ENCODE measurements at regions not wholly inside any gene's neighbourhood (a gene's known extent, or its start where the extent isn't known, plus 50 kb on each side); places are given as distances from the start of the nearest gene placed in this dataset.

DNA sequence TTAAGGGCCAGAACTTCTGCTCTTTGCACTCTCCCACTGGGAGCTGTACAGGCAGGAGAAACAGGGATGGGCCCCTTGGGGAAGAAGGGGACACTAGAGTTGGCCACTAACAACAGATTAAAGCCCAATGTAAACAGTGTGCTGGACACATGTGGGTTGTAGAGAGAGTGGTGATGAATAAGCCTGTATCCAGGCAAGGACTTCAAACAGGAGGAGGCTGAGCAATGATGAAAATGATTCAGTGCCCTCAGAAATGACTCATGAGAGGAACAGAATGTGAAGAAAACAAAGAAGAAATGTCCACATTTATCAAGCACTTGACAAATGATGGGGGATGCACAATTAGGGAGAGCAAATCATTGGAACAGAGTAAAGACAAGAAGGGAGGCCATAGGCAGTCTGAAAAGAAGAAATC is 242.3 kb downstream of the TBX18 start:
- Histone ChIP-seq H3K4me1 (ENCODE audit: insufficient read depth, low read length) (peaks cover 9% of the 10 kb centered on the region), H3K9ac (ENCODE audit: low read depth, low read length) (no peak overlapping the region), H3K36me3 (ENCODE audit: insufficient read depth, low read length) (no peaks in the 10 kb centered on the region), H3K9me3 (ENCODE audit: control insufficient read depth, insufficient read depth, low read length) (no peaks in the 10 kb centered on the region)

DNA sequence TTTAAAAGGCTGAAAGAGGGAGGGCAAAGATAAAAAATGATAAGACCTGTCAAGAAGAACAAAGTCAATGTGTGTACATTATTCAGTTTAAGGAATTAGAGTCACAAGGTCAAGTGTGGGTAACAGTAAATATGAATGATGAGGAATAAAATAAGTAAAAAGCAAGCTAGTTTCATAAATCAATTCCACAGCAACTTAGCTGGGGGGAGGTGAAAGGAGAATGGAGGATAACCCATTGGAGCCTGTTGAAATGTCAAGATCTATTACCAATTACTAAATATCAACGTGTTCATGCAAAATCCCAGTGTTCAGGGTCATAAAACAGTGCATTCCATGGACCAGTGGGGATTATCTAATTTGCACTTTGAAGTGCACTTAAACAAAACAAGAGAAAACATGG is 242.9 kb downstream of the TBX18 start:
- Histone ChIP-seq H3K4me1 (ENCODE audit: insufficient read depth, low read length) (peaks cover 9% of the 10 kb centered on the region), H3K36me3 (ENCODE audit: insufficient read depth, low read length) (no peaks in the 10 kb centered on the region), H3K9ac (ENCODE audit: low read depth, low read length) (no peak overlapping the region), H3K9me3 (ENCODE audit: control insufficient read depth, insufficient read depth, low read length) (no peaks in the 10 kb centered on the region)

DNA sequence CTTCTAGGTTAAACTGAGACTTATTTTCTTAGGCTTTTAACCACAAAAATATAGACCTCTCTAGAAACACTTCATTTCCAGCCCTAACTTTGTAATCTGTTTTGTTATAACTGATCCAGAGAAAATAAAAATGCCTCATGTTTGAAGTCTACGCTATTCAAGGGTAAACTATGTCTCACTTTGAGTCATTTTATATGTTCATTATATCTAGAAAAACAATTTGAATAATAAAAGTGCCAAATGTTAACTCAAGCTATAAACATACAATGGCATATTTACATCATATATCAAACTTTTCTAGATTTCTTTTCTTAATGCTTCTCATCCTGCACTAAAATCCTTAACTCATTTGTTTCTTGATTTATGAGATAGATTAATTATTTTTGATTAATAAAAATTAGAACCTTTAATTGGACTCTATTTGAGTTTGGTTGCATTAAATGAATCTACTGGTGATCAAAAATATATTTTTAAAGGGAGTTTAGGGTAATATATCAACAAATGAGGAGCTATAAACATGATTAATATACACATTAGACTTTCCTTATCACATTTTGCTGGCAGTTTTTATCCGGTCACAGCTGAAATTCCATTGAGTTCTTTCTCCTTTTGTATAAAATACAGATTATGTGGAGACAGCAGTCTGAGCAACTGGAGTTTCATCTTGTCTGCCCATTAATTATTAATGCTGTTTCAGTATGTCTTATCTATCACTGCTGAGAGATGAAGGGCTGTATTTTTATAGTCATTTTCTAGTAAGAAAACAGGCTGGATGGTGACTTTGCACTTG is 246.5 kb downstream of the TBX18 start:
- H3K4me1 ChIP-seq (ENCODE audit: insufficient read depth, low read length): peaks cover 9% of the 10 kb centered on the region
- no peak overlapping the region for H3K9ac ChIP-seq (ENCODE audit: low read depth, low read length)
- no peaks in the 10 kb centered on the region for H3K9me3 ChIP-seq (ENCODE audit: control insufficient read depth, insufficient read depth, low read length)
- H3K36me3 ChIP-seq (ENCODE audit: insufficient read depth, low read length): no peaks in the 10 kb centered on the region

DNA sequence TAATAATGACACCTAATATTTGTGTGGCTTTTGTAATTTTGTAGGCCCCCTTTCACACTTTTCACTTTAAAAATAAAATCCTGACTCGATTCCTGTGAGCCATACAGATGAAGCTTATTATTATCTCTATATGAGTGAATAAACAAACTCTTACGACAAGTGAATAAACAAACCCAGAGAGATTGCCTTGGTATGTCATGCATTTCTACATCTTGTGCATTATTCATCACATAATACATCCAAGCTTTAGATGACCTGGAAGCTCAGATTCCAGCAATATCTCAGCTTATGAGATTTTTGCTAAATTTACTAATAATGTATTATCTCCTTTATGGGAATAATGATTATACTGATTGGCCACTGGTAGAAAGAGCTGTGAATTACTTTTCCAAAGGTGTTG is 248.2 kb downstream of the TBX18 start:
- no peaks in the 10 kb centered on the region for H3K36me3 ChIP-seq (ENCODE audit: insufficient read depth, low read length)
- no peak overlapping the region for H3K9ac ChIP-seq (ENCODE audit: low read depth, low read length)
- H3K9me3 ChIP-seq (ENCODE audit: control insufficient read depth, insufficient read depth, low read length): no peaks in the 10 kb centered on the region
- peaks cover 9% of the 10 kb centered on the region for H3K4me1 ChIP-seq (ENCODE audit: insufficient read depth, low read length)

DNA sequence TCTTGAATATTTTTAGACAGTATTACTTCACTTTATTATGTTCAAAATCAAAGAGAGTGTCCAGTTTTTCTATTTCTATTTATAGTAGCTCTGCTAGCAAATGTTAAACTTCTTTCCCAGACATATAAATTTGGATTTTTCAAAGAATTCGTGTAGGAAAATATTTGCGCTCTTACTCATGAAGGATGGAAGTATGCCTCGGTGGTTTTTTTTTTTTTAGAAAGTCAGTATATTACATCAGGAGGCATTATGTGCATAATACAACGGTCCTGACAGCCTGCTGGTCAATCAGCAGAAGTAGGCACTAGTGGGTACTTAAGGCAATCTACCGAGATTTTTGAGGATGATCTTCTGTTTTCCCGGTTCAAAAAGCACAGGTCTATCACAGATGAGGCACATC is 249.3 kb downstream of the TBX18 start:
- no peak overlapping the region for H3K9ac ChIP-seq (ENCODE audit: low read depth, low read length)
- H3K4me1 ChIP-seq (ENCODE audit: insufficient read depth, low read length): peaks cover 8% of the 10 kb centered on the region
- no peaks in the 10 kb centered on the region for H3K9me3 ChIP-seq (ENCODE audit: control insufficient read depth, insufficient read depth, low read length)
- no peaks in the 10 kb centered on the region for H3K36me3 ChIP-seq (ENCODE audit: insufficient read depth, low read length)

DNA sequence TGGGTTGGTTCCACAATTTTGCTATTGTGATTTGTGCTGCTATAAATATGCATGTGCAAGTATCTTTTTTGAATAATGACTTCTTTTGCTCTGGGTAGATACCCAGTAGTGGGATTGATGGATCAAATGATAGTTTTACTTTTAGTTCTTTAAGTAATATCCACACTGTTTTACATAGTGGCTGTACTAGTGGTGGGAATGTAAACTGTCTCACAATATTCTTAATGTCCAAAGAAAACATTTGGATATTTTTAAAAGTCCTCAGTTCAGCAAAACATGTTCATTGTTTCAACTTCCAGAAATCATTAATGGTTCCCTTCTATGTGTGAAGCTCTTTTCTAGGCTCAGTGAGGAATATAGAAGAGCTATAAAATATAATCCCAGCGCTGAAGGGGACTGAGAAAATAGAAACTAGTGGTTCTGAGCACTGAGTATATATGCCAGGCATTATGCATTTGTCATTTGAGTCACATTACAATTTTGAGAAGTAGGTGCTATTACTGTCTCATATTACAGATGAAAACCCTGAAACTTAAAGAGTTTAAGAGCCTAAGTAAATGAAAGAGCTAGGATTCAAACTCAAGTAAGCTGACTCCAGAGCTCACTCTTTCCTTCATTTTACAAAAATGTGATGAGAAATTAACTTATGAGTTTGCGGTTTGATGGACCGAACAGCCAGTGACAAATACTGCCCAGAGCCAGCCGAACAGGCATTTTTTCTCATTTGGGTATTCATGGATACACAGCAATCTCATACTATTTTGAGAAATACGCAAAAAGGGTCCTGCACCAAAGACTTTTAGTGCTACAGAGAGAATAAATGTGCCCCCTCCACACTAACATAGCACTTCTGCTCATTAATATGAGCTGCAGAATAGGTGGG is 250.1 kb downstream of the TBX18 start:
- H3K9ac ChIP-seq (ENCODE audit: low read depth, low read length): no peak overlapping the region
- H3K36me3 ChIP-seq (ENCODE audit: insufficient read depth, low read length): no peaks in the 10 kb centered on the region
- peaks cover under 1% of the 10 kb centered on the region for H3K4me1 ChIP-seq (ENCODE audit: insufficient read depth, low read length)
- no peaks in the 10 kb centered on the region for H3K9me3 ChIP-seq (ENCODE audit: control insufficient read depth, insufficient read depth, low read length)

DNA sequence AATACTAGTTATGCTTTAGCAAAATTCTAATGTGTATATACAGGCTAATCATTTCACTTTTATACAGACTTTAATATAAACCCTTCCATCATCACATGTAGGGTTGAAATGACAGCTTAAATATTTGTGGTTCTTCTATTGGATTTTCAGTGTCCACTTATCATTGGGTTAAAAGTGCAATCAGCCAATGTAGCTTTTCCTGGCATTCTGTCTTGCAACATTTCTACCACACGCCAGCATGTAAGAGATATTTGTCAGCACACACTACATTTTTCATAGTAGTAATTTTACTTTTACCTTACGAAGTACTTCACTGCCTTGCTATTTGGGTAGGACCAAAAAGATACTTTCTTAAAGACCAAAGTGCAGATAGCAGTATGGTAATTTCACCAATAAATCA is 252.0 kb downstream of the TBX18 start:
- H3K4me1 ChIP-seq (ENCODE audit: insufficient read depth, low read length): no peaks in the 10 kb centered on the region
- H3K9ac ChIP-seq (ENCODE audit: low read depth, low read length): no peak overlapping the region
- no peaks in the 10 kb centered on the region for H3K9me3 ChIP-seq (ENCODE audit: control insufficient read depth, insufficient read depth, low read length)
- no peaks in the 10 kb centered on the region for H3K36me3 ChIP-seq (ENCODE audit: insufficient read depth, low read length)

DNA sequence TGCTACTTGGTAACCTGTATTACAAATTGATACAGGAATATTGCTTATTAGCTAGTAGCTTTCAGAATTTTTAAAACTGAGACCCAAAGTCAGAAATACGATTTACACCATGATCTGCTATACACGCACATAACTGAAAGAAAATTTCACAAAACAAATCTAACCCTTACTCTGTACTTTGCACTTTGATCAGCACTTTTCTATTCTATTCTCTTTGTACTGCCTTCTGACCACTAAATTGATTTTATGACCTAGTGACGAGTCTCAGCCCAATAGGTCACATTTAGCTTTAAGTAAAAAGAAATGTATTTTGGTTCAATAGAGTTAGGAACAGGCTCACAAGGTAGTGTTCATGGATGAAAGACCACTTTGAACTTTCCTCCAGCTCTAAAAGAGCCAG is 252.5 kb downstream of the TBX18 start:
- H3K4me1 ChIP-seq (ENCODE audit: insufficient read depth, low read length): no peaks in the 10 kb centered on the region
- no peak overlapping the region for H3K9ac ChIP-seq (ENCODE audit: low read depth, low read length)
- H3K9me3 ChIP-seq (ENCODE audit: control insufficient read depth, insufficient read depth, low read length): no peaks in the 10 kb centered on the region
- H3K36me3 ChIP-seq (ENCODE audit: insufficient read depth, low read length): no peaks in the 10 kb centered on the region

DNA sequence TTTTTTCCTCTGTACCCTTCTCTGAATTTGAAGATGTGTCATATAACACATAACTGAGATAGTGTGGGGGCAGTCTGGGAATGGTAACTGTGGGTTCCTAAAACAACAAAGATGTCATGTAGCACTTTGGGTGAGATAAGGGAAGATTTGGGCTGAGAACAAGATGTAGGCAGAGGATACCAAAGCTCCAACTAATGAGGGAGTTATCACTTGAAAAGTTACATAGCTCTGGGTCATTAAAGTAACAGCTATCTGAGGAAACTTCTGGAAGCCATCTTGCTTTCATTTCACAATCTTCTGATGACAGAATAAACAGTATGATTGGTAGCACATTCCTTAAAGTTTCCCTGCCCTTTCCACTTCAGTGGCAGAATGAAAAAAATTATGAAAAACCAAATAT is 255.4 kb downstream of the TBX18 start:
- Histone ChIP-seq H3K9ac (ENCODE audit: low read depth, low read length) (no peak overlapping the region), H3K4me1 (ENCODE audit: insufficient read depth, low read length) (no peaks in the 10 kb centered on the region), H3K9me3 (ENCODE audit: control insufficient read depth, insufficient read depth, low read length) (no peaks in the 10 kb centered on the region), H3K36me3 (ENCODE audit: insufficient read depth, low read length) (no peaks in the 10 kb centered on the region)

DNA sequence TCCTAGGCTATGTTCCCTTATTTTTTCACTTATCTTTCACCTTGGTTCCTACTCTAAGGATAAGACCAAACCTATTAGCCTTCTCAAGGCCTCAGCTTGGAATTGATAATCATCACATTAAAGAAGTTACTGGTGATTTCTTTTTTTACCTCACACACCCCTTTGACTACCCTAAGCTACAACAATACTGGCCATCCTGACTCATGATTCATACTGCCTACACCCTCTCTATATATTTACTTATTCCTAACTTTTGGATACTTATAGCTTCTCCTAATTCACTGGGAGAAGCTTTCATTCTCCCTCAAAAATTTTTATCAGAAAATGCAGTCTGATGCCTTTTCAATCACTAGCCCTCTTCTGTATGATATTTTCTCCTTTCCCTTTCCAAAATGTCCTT is 256.1 kb downstream of the TBX18 start:
- no peaks in the 10 kb centered on the region for H3K4me1 ChIP-seq (ENCODE audit: insufficient read depth, low read length)
- H3K9ac ChIP-seq (ENCODE audit: low read depth, low read length): no peak overlapping the region
- H3K36me3 ChIP-seq (ENCODE audit: insufficient read depth, low read length): no peaks in the 10 kb centered on the region
- H3K9me3 ChIP-seq (ENCODE audit: control insufficient read depth, insufficient read depth, low read length): no peaks in the 10 kb centered on the region

DNA sequence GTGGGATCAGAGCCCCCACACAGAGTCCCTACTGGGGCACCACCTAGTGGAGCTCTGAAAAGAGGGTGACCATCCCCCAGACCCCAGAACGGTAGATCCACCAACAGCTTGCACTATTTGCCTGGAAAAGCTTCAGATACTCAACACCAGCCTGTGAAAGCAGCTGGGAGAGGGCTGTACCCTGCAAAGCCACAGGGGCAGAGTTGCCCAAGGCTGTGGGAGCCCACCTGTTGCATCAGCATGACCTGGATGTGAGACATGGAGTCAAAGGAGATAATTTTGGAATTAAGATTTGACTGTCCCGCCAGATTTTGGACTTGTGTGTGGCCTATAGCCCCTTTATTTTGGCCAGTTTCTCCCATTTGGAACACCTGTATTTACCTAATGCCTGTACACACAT is 260.4 kb downstream of the TBX18 start:
- Histone ChIP-seq H3K9me3 (ENCODE audit: control insufficient read depth, insufficient read depth, low read length) (no peaks in the 10 kb centered on the region), H3K36me3 (ENCODE audit: insufficient read depth, low read length) (no peaks in the 10 kb centered on the region), H3K4me1 (ENCODE audit: insufficient read depth, low read length) (no peaks in the 10 kb centered on the region), H3K9ac (ENCODE audit: low read depth, low read length) (no peak overlapping the region)

DNA sequence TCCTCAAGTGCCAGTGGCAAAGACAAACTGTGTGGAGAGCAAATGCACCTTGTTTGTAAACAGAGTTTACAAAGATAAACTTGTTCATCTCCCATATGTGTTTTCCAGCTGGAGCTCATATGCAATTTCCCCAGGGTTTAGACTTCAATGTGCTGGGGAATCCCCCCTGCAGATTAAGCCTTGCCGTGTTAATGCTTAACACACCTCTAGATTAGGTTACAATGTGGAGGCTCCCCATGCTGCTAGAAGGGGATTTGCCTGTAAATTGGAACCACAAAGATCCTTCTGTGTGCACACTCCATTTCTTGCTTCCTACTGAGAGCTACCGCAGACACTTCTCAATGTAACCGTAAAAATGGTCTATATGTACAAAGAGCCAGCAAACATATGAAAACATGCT is 263.1 kb downstream of the TBX18 start:
- H3K9ac ChIP-seq (ENCODE audit: low read depth, low read length): no peak overlapping the region
- no peaks in the 10 kb centered on the region for H3K9me3 ChIP-seq (ENCODE audit: control insufficient read depth, insufficient read depth, low read length)
- no peaks in the 10 kb centered on the region for H3K36me3 ChIP-seq (ENCODE audit: insufficient read depth, low read length)
- no peaks in the 10 kb centered on the region for H3K4me1 ChIP-seq (ENCODE audit: insufficient read depth, low read length)

DNA sequence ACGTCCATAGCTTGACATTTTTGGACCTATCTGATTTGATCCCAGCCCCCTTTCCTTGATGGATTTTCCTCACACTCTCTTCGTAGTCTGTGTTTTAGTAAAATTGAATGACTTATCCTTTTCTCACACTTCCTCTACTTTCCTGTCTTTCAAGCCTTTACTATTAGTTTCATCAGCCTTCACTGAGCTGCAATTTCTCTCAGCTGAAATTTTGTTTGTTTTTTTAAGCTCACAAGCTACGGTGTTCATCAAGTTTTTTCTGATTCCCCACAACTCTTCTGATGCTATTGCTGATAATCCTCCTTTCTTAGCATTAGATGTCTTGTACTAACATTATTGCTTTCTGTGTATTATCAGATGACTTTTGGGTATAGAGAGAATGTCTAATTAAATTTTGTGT is 263.7 kb downstream of the TBX18 start:
- Histone ChIP-seq H3K9me3 (ENCODE audit: control insufficient read depth, insufficient read depth, low read length) (no peaks in the 10 kb centered on the region), H3K9ac (ENCODE audit: low read depth, low read length) (no peak overlapping the region), H3K36me3 (ENCODE audit: insufficient read depth, low read length) (no peaks in the 10 kb centered on the region), H3K4me1 (ENCODE audit: insufficient read depth, low read length) (no peaks in the 10 kb centered on the region)

DNA sequence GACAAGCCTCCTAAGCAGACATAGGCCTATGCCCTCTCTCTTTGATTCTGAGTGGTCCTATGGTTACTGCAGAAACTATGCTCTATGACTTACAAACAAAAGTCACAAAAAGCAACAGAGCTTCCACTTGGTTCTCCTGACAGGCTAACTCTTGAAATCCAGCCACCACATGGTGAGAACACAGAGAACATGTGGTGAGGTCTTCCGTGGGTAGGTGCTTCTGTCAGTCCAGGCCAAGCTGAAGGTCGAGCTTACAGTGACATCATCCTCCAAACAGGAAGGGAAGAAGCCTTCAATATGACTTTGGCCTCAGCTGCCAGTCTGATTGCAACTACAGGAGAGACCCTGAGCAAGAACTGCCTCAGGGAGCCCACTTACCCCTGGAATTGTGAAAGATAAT is 265.5 kb downstream of the TBX18 start:
- no peaks in the 10 kb centered on the region for H3K36me3 ChIP-seq (ENCODE audit: insufficient read depth, low read length)
- H3K4me1 ChIP-seq (ENCODE audit: insufficient read depth, low read length): no peaks in the 10 kb centered on the region
- H3K9me3 ChIP-seq (ENCODE audit: control insufficient read depth, insufficient read depth, low read length): no peaks in the 10 kb centered on the region
- no peak overlapping the region for H3K9ac ChIP-seq (ENCODE audit: low read depth, low read length)

Data from ES-I3 (cell line).